ENCODE measurements at regions not wholly inside any gene's neighbourhood (a gene's known extent, or its start where the extent isn't known, plus 50 kb on each side); places are given as distances from the start of the nearest gene placed in this dataset.

DNA sequence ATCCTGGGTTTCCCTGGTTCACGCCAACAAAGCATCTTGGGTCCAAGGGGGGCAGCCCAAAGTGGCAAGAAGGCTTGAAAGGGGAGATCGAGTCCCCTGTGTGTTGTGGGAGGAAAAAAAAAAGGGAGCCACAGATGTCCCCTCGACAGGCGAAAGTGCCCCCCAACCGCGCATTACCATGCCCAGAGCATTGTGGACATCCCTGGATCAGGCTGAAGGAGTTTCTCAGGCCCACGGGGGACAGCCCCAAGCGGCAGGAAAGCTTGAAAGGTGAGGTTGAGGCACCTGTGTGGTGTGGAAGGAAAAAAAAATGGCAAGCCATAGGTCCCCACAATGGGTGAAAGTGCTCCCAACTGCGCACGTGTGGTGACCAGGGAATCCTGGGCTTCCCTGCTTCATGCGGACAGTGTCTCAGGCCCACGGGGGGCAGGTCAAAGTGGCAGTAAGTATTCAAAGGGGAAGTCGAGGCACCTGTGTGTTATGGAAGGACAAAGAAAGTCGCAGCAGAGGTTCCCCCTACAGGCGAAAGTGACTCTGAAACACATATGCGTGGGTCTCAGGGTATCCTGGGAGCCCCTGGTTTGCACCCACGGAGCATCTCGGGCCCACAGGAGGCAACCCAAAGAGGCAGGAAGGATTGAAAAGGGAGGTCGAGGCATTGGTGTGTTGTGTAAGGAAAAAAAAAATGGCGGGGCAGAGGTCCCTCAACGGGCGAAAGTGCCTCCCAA, 580.1 kb downstream of the ALG10 start:
- Mint-ChIP-seq H3K27me3 (ENCODE audit: low read depth) (no peaks in the 10 kb centered on the region), H3K27ac (ENCODE audit: unreplicated experiment) (no peak overlapping the region), H3K4me3 (no peak overlapping the region), H3K9me3 (no peaks in the 10 kb centered on the region), H3K36me3 (ENCODE audit: low read depth) (peaks cover 2% of the 10 kb centered on the region), H3K4me1 (no peaks in the 10 kb centered on the region)
- no peak for DNase-seq (ENCODE audit: low read depth, low spot score)
- TF ChIP-seq, protein P1, sequence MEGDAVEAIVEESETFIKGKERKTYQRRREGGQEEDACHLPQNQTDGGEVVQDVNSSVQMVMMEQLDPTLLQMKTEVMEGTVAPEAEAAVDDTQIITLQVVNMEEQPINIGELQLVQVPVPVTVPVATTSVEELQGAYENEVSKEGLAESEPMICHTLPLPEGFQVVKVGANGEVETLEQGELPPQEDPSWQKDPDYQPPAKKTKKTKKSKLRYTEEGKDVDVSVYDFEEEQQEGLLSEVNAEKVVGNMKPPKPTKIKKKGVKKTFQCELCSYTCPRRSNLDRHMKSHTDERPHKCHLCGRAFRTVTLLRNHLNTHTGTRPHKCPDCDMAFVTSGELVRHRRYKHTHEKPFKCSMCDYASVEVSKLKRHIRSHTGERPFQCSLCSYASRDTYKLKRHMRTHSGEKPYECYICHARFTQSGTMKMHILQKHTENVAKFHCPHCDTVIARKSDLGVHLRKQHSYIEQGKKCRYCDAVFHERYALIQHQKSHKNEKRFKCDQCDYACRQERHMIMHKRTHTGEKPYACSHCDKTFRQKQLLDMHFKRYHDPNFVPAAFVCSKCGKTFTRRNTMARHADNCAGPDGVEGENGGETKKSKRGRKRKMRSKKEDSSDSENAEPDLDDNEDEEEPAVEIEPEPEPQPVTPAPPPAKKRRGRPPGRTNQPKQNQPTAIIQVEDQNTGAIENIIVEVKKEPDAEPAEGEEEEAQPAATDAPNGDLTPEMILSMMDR (conservative IDR thresholded peaks at IDR 0.05) = no peak

DNA sequence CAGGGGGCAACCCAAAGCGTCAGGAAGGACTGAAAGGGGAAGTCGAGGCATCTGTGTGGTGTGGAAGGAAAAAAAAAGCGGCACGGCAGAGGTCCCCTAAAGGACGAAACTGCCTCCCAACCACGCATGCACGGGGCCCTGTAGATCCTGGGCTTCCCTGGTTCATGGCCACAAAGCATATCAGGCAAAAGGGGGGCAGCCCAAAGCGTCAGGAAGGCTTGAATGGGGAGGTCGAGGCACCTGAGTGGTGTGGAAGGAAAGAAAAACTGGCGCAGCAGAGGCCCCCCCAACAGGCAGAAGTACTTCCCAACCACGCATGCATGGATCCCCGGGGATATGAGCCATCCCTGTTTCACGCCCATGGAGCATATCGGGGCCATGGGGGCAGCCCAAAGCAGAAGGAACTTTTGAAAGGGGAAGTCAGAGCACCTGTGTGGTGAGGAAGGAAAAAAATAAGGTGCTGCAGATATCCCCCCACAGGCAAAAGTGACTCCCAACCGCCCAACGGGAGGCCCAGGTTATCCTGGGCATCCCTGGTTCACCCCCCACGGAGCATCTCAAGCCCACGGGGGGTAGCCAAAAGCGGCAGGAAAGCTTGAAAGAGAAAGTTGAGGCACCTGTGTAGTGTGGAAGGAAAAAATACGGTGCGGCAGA, 581.2 kb downstream of the ALG10 start:
- Mint-ChIP-seq H3K9me3 (no peaks in the 10 kb centered on the region), H3K27ac (ENCODE audit: unreplicated experiment) (no peak overlapping the region), H3K36me3 (ENCODE audit: low read depth) (peaks cover 2% of the 10 kb centered on the region)

GRCh38 chr12:34604227-34604626, 581.9 kb downstream of the ALG10 start:
- TF ChIP-seq, protein P1 (conservative IDR thresholded peaks at IDR 0.05) = no peak
- no peak for DNase-seq (ENCODE audit: low read depth, low spot score)
- Mint-ChIP-seq H3K4me1 (no peaks in the 10 kb centered on the region), H3K4me3 (no peak overlapping the region), H3K27ac (ENCODE audit: unreplicated experiment) (no peak overlapping the region), H3K36me3 (ENCODE audit: low read depth) (peaks cover 2% of the 10 kb centered on the region), H3K27me3 (ENCODE audit: low read depth) (no peaks in the 10 kb centered on the region), H3K9me3 (no peaks in the 10 kb centered on the region)

More for the DNA sequence above, 581.2 kb downstream of the ALG10 start:
- DNase-seq (ENCODE audit: low read depth, low spot score) = no peak
- TF ChIP-seq, protein P1 (conservative IDR thresholded peaks at IDR 0.05) = no peak
- Mint-ChIP-seq H3K4me1 (no peaks in the 10 kb centered on the region), H3K4me3 (no peak overlapping the region), H3K27me3 (ENCODE audit: low read depth) (no peaks in the 10 kb centered on the region)

GRCh38 chr12:34604631-34605509, 582.6 kb downstream of the ALG10 start:
- H3K4me1 Mint-ChIP-seq = no peaks in the 10 kb centered on the region

GRCh38 chr12:34605510-34605887, 583.2 kb downstream of the ALG10 start:
- Mint-ChIP-seq H3K36me3 (ENCODE audit: low read depth) (peaks cover 2% of the 10 kb centered on the region), H3K4me3 (no peak overlapping the region)

More at GRCh38 chr12:34604631-34605509, 582.6 kb downstream of the ALG10 start:
- Mint-ChIP-seq H3K27ac (ENCODE audit: unreplicated experiment) (no peak overlapping the region), H3K9me3 (no peaks in the 10 kb centered on the region), H3K4me3 (no peak overlapping the region), H3K36me3 (ENCODE audit: low read depth) (peaks cover 2% of the 10 kb centered on the region), H3K27me3 (ENCODE audit: low read depth) (no peaks in the 10 kb centered on the region)
- TF ChIP-seq, protein P1 (conservative IDR thresholded peaks at IDR 0.05) = no peak
- DNase-seq (ENCODE audit: low read depth, low spot score) = no peak

More at GRCh38 chr12:34605510-34605887, 583.2 kb downstream of the ALG10 start:
- DNase-seq (ENCODE audit: low read depth, low spot score) = no peak
- TF ChIP-seq, protein P1 (conservative IDR thresholded peaks at IDR 0.05) = no peak
- Mint-ChIP-seq H3K4me1 (no peaks in the 10 kb centered on the region), H3K9me3 (no peaks in the 10 kb centered on the region), H3K27me3 (ENCODE audit: low read depth) (no peaks in the 10 kb centered on the region), H3K27ac (ENCODE audit: unreplicated experiment) (no peak overlapping the region)

Measured in neural crest cell (in vitro differentiated cells).